OCI-M2 (cell line): ENCODE measurements at regions not wholly inside any gene's neighbourhood (a gene's known extent, or its start where the extent isn't known, plus 50 kb on each side); places are given as distances from the start of the nearest gene placed in this dataset.
"Not testable (repeated sequence)": the region's sequence is repeated elsewhere in the genome, so short reads cannot be mapped to it uniquely, and the experiment has no call there.

Experiments used
- DNase-seq: peaks from one replicate; lab custom pipeline; 2025; ENCODE audit not compliant: unreplicated experiment; lab: John Stamatoyannopoulos, UW

DNA sequence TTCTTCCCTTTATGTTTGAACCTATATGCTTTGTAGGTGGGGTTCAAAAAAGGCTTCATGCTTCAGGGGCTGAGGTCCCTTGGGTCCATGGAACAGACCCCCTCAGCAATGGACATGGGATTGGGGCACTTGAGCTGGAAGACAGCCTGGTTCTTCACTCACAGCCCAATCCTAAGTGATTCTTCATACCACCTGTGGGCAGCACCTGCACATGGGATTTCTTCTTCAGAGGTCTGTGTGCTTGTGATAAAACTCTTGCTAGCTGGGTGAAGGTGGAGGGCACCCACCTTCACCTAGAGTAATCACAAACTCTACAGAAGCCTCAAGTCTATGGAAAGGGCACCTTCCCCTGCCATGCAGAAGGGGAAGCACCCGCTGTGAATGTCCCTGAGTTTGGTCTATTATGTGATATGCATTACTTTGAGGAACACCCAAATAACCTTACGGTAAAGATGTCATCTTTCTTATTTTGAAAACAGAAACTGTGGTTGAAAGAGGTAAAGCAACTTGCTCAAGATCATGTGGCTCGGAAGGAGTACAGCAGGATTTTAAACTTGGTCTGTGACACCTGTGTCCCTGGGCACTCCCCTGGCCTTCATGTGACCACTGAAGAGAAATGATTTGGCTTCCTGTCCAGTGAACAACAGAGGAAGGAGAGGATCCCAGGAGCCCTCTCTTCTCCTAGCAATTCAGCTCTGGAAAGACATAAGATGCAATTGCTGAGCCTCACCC lies 469.5 kb upstream of the ZMIZ1 start:
- no peak for DNase-seq

DNA sequence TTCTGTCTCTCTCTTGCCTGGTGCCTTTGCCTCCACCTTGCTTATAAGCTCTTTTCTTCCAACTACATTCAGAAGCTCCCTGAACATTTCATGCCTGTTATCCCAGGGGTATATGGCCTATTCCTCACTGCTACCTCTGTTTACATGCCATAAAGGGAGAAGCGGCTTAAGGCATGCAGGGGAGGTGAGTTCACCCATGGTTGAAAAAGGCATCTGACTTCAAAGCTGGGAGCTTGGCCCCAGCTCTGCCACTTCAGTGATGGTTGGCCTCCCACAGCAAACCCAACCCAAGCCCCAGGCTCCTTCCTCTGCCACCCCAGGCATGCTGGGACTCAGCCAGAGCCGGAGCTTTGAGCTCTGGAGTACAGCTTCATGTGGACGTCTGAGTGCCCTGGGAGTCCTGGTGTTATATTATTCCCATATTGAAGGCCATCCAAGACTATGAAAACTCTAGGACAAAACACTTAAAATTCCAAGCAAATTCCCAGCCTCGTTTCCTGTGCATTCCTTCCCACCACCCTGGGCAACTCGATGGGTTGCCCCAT lies 468.6 kb upstream of the ZMIZ1 start:
- no peak for DNase-seq

DNA sequence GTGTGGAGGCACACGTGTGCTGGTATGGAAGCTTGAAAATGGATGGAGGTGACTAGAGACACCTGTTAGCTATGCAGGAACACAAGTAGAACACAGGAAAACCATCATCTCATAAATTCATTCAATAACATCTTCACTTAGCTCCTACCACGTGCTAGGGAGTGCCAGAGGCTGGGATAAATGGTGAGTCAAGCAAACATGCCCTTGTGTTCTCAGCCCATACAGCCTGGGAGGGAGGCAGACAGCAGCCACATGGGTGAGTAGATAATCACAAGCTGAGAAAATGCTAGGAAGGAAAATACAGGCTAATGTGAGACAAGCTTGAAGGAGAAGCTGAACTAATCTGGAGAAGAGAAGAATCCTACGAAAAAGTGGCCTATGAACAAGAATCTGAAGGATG lies 468.0 kb upstream of the ZMIZ1 start:
- no peak for DNase-seq

DNA sequence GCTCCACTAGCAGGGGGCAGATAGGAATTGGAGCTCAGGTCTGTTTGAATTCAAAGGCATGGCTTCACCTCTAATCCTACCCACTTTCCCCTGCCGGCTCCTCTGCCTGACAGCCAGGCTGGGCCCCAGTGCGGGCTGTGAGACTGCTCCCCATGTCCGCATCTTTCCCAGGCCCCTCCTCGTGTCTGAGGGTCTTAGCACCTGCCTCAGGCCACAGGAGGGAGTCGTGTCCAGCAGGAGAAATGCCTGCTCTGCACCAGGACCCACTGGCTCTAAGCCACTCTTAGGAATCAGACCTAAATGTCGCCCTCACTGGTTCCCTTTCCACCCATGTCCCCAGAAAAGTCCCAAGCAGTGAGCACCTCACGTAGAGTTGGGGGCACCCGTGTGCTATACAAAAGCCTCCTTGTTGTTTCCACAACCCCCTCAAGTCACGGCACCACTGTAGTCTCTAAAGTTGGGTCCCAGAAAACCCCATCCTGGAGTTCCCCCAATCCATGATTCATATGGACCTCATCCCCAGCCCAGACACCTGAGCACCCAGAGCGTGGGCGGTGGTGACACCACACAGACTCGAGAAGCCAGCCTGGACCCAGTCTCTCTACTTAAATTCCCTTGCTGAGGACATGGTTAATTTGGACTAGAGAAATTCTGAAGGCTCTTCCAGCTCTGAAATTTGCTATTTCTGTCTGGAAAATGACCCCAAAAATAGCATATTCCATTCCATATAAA lies 466.4 kb upstream of the ZMIZ1 start:
- DNase-seq = no peak

DNA sequence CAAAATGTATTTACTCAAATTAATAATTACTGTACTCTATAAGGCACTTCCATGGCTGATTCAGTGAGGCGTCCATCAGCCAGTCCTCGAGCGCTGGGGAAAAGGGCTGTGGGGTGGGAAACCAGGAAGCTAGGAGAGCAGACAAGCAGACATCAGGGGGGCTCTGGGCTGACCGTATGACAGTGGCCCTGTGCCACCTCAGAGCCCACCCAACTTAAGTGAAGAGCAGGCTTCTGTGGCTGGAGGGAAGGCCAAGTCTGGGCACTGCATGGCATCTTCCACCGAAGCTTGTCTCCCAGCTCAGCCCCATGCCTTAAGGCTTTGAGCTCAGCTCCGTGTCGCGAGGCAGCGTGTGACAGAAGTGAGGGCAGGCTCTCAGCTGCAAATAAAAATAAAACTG lies 464.5 kb upstream of the ZMIZ1 start:
- no peak for DNase-seq

DNA sequence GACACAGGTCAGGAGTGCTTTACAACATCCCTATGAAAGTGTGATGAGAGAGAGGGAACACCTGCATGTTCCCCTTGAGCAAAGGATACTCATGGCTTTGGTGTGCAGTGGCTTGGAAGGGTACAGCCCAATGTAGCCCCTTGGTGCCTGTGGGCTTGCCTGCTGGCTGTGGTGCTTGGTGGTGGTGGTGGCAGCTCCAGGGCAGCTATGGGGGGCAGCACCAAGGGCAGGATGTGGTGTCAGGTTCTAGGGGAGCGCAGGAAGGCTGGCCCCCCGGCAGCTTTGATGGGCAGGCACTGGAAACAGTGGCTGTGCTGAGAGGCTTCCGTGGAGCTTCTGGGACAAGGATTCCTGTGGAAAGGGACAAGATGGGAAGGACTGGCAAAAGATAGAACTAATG lies 464.0 kb upstream of the ZMIZ1 start:
- no peak for DNase-seq

DNA sequence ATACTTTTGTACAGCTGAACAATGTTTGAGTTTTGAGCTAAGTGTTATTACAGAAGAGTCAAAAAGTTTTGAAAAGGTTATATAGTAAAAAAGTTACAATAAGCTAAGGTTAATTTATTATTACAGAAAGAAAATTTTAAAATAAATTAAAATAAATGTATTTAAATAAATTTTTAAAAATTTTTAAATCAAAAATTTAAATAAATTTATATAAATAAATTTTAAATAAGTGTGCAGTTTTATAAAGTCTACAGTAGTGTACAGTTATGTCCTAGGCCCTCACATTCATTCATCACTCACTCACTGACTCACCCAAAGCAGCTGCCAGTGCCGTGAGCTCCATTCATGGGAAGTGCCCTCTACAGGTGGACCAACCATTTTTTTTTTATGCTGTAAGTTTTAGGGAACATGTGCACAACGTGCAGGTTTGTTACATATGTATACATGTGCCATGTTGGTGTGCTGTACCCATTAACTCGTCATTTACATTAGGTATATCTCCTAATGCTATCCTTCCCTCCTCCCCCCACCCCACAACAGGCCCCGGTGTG lies 462.9 kb upstream of the ZMIZ1 start:
- no peak for DNase-seq

DNA sequence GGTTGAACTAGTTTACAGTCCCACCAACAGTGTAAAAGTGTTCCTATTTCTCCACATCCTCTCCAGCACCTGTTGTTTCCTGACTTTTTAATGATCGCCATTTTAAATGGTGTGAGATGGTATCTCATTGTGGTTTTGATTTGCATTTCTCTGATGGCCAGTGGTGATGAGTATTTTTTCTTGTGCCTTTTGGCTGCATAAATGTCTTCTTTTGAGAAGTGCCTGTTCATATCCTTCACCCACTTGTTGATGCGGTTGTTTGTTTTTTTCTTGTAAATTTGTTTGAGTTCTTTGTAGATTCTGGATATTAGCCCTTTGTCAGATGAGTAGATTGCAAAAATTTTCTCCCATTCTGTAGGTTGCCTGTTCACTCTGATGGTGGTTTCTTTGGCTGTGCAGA lies 462.0 kb upstream of the ZMIZ1 start:
- not testable (repeated sequence) for DNase-seq

DNA sequence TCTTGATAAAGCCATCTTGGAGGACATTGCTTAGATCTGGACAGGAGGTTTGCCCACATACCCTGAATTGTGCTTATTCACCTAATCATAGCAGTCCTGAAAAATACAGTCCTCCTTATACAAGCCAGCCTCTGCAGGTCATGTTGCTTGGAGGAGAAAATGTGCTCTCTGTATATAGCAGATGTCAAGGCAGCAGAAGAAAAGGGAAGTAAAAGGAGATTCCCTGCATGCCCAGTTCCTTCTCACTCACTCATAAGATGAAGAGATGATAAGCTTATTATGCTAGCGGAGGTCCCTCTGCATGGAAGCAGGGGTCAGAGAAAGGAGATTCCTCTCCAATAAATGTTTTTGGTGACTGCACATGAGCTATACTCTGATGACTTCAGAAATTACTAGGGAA lies 458.8 kb upstream of the ZMIZ1 start:
- no peak for DNase-seq

DNA sequence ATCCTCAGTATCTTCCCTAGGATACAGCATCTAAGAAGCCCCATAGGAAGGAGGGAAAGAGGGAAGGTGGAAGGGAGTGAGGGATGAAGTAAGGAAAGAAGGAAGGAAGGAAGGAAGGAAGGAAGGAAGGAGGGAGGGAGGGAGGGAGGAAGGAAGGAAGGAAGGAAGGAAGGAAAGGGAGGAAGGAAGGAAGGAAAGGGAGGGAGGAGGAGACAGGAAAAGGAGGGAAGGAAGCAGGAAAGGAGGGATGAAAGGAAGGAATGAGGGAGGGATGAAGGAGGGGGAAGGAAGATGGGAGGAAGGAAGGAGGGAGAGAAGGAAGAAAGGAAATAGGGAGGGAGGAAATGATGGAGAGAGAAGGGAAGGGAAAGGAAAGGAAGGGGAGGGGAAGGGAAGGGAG lies 455.6 kb upstream of the ZMIZ1 start:
- no peak for DNase-seq

DNA sequence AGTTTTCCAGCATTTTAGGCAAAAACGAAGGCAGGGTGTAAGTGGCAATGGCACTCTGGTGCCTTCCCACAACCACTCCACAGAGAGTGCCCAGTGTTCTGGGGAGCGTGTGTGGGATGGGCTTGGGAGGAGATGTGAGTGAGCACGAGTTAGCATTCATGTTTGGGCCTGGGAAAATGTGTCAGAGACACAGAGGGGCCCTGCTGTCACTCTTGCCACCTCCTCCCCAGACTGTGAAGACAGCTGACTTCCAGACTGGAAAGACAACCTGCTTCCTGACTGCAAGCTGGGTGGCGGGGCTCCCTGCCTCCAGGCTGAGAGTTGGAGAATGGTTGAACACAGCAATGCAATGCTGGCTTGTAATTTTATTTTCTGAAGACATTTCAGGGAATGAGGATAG lies 454.5 kb upstream of the ZMIZ1 start:
- no peak for DNase-seq

DNA sequence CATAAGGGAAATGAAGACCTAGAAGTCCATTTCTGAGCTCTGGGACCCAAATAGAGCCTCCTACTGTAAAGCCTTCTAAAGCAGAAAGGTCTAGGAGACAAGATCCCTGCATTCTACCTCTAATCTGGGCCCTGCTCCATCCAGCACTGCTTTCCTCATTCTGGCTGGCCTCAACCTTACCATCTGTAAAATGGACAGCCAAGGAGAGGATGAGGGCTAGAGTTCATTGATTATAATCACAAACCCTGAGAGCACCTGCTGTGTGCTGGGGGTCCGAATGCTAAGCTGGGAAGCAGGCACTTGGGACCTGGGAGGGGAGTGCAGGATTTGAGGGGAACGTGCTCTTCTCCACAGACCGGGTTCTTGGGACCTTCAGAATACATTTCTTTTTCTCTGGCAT lies 454.0 kb upstream of the ZMIZ1 start:
- DNase-seq = no peak

DNA sequence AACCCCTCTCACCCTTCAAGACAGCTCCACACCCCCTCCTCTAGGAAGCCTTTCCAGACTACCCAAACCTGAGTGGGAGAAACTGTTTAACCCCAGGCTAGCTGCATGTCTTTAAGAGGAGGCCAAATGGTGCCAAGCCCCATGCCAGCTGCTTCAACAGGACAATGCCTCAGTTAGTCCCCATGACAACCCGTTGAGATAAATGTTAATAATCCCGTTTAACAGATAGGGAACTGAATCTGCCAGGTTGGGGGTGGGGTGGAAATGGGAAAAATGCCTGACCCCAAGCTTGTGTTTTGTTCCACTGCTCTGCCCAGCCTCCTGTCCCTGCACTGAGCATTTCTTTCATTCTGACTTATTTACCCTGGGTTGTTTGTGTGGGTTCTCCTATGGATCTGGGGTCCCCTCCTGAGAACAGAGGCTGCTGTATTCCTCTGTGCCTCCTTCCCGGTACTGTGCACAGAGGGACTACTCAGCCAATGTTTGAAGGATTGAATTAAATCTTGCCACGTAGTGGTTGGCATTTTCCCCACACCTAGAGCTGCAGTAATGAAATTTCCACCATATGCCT lies 452.6 kb upstream of the ZMIZ1 start:
- no peak for DNase-seq

DNA sequence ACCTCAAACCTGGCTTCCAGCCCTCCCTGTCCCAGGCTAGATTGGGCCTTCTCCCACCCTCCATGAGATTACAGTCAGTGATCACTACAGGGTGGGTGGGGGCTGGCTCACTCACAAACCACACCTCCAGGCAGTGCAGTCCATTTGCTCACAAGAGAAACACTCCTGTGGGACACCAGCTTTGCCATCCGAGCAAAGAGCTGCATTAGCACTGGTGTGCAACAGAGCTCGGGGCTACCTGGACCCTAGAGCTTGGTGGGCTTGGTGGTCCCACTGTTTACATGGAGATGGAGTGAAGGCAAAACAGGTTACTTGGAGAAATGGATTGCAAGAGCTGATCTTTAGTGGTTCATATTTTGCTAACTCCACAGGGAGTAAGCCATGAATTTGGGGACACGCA lies 451.7 kb upstream of the ZMIZ1 start:
- DNase-seq = no peak

DNA sequence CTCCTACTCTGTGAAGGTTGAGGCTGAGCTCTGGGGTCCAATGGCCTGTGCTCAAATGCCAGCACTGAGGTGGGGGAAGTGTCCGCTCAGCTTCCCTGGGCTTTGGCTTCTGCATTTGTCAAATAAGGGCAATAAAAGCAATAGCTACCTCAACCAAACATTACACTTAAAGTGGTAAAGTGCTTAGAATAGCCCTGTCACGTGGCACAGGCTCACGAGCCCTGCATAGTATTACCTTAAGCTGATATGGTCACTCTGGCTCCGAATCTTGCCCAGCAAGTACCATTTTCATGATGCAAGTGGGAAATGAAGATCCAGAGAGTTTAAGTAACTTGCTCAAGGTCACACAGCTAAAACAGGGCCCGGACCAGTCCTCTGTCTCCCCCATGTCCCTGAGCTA lies 451.1 kb upstream of the ZMIZ1 start:
- DNase-seq = no peak

DNA sequence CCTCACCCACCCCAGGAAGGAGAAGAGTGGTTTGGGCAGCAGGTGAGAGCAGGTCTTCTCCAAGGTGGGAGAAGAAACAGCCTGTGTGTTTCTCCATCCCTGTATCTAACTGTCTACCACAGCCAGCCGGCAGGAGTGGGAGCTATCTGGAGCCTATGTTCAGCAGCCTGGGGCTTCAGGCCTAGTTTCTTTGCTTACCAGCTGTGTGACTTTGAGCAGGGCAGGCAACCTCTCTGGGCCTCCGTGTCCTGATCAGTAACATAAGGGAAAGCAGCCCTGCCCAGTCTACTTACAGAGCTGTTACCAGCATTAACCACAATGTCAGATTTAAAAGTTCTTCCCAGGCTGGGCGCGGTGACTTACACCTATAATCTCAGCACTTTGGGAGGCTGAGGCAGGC lies 450.7 kb upstream of the ZMIZ1 start:
- DNase-seq = no peak

DNA sequence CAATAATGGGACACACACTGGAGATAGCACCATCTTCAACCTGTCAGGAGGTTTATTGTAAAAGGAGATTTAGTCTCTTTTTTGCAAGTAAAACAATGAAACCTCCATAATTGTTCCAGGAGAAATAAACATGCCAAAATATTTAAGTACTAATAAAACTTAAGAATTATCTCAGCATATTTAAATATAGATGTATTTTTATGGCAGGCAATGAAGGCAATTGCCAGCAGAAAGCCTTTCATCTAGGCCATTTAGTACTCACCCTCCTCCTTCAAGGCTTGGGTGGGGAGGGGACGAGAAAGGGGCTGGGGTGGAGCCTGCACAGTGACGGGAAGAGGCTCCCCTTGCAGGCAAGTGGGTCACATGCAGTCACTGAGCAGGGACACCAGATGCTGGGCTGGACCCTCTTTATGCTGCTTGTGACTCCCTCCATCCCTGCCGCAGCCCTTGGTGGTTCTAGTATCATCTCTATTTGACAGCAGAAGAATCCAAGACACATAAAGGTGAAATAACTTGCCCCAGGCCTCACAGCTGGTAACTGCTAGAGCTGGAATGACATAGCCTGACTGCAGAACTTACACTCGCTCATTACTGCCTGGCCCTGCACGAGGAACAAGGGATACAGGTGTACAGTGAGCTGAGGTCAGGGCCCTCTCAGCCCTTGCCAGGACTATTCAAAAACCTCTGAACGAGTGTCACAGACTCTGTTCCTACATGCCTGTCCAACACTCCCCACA lies 449.5 kb upstream of the ZMIZ1 start:
- no peak for DNase-seq

DNA sequence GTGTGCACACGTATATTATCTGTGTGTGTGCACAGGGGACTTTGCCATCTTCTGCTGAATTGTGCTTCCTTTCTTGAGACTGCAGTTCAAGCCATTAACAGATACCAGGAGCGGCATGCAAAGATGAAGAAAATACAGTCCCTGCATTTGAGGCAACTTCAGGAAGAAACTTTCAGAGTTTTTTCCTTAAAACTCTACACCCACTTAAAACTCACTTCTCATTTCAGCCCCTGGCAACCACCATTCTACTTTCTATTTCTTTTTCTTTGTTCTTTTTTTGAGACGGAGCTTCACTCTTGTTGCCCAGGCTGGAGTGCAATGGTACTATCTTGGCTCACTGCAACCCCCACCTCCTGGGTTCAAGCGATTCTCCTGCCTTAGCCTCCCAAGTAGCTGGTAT lies 448.9 kb upstream of the ZMIZ1 start:
- no peak for DNase-seq

DNA sequence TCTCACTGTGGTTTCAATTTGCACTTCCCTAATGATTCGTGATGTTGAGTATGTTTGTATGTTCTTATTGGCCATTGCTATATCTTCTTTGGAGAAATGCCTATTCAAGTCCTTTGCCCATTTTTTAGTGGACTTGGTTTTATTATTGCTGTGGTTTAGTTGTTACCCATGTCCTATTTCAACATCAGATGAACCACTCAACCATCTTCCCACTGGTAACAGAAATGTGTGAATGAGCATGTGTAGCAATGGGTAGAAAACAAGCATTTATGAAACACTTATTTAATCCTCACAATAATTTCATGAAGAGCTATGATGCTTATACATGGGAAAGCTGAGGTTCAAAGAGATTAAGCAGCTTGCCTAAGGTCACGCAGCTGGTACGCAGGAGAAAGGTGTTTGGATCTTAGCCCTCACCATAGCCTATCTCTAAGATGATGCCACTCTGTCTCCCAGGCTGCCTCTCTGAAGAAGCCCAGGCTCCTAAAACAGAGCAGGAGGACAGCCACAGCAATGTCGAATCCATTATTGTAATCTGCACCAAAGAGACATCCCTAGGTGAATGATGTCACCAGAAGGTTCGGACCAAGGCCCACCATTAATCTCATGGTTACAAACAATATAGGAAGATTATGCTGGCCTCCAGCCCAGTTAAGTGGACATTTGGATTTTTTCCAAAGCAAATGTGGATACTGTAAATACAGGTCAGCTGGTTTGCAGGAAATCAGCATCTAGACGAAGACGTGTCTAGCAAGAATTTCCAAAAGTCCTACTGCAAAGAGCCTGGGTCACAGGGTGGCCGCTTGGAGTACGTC lies 447.6 kb upstream of the ZMIZ1 start:
- no peak for DNase-seq

DNA sequence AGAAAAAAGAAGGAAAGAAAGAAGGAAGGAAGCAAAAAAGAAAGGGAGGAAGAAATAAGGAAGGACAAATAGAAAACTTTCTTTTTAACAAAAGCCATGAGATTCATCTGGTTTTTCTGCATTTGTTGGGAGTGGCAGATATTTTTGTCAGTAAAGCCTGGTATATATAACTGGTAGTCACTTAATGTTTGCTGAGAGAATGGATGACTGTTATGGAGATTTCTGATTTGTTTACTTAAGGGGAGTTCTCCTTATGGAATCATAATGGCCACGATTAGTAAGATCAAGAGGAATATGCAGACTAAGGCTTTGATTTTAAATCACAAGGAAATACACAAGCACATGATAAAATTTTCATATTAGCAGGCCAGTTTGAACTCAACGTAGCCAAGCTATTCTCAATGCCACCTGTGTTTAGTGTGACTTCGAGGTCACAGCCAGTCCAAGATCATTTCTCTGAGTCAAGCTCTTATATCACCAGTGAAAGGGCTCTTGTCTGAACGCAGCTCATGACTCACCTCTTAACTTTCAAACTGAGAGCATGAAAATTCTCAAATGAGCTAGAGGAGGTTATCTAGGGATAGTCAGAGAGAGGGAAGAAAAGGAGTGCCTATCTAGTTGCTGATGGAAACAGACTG lies 445.1 kb upstream of the ZMIZ1 start:
- no peak for DNase-seq
